Ishikawa (cell line): ENCODE measurements at regions not wholly inside any gene's neighbourhood (a gene's known extent, or its start where the extent isn't known, plus 50 kb on each side); places are given as distances from the start of the nearest gene placed in this dataset.

Experiments
- CEBPB ChIP-seq: IDR thresholded peaks from 2 replicates; pipeline ENCODE4 v1.6.1; 2012
- CREB1 ChIP-seq: IDR thresholded peaks from 2 replicates; pipeline ENCODE4 v1.6.1; 2012; ENCODE audit warnings: low read depth
- EGR1 ChIP-seq: IDR thresholded peaks from 2 replicates; pipeline ENCODE4 v1.6.1; 2012
- EP300 ChIP-seq: IDR thresholded peaks from 2 replicates; pipeline ENCODE4 v1.6.1; 2012; ENCODE audit warnings: borderline replicate concordance
- FOXM1 ChIP-seq: IDR thresholded peaks from 2 replicates; pipeline ENCODE4 v1.6.1; 2012; ENCODE audit warnings: low read depth, borderline replicate concordance
- NFIC ChIP-seq: IDR thresholded peaks from 2 replicates; pipeline ENCODE4 v1.6.1; 2012
- RAD21 ChIP-seq: IDR thresholded peaks from 2 replicates; pipeline ENCODE4 v1.6.1; 2012; ENCODE audit warnings: low read depth
- REST ChIP-seq: IDR thresholded peaks from 2 replicates; pipeline ENCODE4 v1.6.1; 2012; ENCODE audit warnings: low read depth, mild to moderate bottlenecking
- TAF1 ChIP-seq: IDR thresholded peaks from 2 replicates; pipeline ENCODE4 v1.6.1; 2012; ENCODE audit warnings: low read depth, mild to moderate bottlenecking
- TCF12 ChIP-seq: IDR thresholded peaks from 2 replicates; pipeline ENCODE4 v1.6.1; 2012; ENCODE audit warnings: low read depth
- TEAD4 ChIP-seq: IDR thresholded peaks from 2 replicates; pipeline ENCODE4 v1.6.1; 2012
- YY1 ChIP-seq: IDR thresholded peaks from 2 replicates; pipeline ENCODE4 v1.6.1; 2012; ENCODE audit warnings: low read depth
- ZBTB7A ChIP-seq: IDR thresholded peaks from 2 replicates; pipeline ENCODE4 v1.6.1; 2012; ENCODE audit warnings: low read depth
- TF ChIP-seq, protein P1 (sequence below): IDR thresholded peaks from 2 replicates; pipeline ENCODE4 v1.6.1; 2012
- TF ChIP-seq, protein P2 (sequence below): IDR thresholded peaks from 2 replicates; pipeline ENCODE4 v1.6.1; 2012

DNA sequence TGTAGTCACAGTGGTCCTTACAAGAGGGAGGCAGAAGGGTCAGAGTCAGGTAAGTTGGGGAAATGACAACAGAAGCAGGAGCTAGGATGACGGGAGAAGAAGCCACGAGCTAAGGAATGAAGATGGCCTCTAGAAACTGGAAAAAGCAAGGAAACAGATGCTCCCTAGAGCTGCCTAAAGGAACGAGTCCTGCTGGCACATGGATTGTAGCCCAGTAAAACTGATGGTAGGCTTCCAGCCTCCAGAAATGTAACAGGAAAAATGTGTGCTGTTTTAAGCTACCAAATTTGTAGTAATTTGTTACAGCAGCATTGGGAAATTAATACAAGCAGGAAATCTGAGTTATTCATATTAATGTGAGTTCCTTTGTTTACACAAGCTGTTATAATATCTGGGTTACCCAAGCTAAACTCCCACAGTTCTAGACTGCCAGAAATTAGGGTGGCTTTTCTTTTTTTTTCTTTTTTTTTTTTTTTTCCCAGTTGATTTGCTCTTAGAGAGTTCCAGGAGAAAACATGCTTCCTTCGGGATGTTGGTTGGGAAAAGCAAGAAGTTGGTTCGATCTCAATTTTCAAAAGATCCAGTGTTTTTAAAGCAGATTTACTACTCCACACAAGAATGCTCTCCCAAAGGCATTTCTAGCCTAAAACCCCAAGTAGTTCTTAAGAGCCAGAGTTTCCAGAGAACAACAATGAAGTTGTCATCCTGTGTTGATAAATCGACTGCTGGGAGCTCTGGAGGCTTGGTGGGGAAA is 400.0 kb upstream of the SLC24A2 start:
- TF ChIP-seq TEAD4 (no peak), ZBTB7A (no peak)

- TF ChIP-seq, protein P1, sequence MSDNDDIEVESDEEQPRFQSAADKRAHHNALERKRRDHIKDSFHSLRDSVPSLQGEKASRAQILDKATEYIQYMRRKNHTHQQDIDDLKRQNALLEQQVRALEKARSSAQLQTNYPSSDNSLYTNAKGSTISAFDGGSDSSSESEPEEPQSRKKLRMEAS: no peak
- TF ChIP-seq TCF12 (no peak), YY1 (no peak), CREB1 (no peak), RAD21 (no peak), EGR1 (no peak), FOXM1 (no peak), EP300 (no peak), REST (no peak), CEBPB (no peak), TAF1 (no peak), TEAD4 (no peak), NFIC (no peak)
- TF ChIP-seq, protein P2, sequence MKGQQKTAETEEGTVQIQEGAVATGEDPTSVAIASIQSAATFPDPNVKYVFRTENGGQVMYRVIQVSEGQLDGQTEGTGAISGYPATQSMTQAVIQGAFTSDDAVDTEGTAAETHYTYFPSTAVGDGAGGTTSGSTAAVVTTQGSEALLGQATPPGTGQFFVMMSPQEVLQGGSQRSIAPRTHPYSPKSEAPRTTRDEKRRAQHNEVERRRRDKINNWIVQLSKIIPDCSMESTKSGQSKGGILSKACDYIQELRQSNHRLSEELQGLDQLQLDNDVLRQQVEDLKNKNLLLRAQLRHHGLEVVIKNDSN: no peak
These were observed 398.5 kb upstream of the SLC24A2 start for GRCh38 chr9:20187318-20187717.

GRCh38 chr9:20186823-20187222 is 398.0 kb upstream of the SLC24A2 start:
- no peak for TF ChIP-seq TCF12
- TF ChIP-seq TAF1: no peak
- no peak for TF ChIP-seq TEAD4
- TF ChIP-seq RAD21: no peak
- TF ChIP-seq, protein P2: no peak
- no peak for TF ChIP-seq EP300
- no peak for TF ChIP-seq ZBTB7A
- no peak for TF ChIP-seq CEBPB
- no peak for TF ChIP-seq CREB1
- TF ChIP-seq FOXM1: no peak
- TF ChIP-seq, protein P1: no peak
- TF ChIP-seq EGR1: no peak
- no peak for TF ChIP-seq NFIC
- TF ChIP-seq YY1: no peak
- TF ChIP-seq REST: no peak

DNA sequence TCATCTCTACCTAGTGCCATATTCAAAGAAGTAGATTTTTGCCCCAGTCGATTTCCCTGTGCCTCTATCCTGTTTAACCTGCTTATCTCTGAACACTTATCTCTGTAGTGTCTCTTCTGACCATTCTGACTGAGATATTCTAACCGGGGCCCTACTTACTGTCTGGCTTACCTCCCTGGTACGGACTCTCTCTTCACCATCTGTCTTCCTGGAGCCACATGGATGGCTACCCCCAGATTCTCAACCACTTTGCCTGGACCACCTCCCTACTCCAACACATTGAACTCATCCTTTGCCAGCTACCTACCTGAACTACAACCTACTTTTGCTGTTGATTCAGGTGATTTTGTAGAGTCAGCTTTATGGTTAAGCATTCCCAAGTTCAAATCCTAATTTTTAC is 397.4 kb upstream of the SLC24A2 start:
- no peak for TF ChIP-seq RAD21
- no peak for TF ChIP-seq EGR1
- TF ChIP-seq TEAD4: no peak
- TF ChIP-seq CEBPB: no peak
- TF ChIP-seq NFIC: no peak
- TF ChIP-seq, protein P1: no peak
- no peak for TF ChIP-seq TCF12
- TF ChIP-seq CREB1: no peak
- no peak for TF ChIP-seq YY1
- TF ChIP-seq ZBTB7A: no peak
- no peak for TF ChIP-seq REST
- no peak for TF ChIP-seq EP300
- TF ChIP-seq TAF1: no peak
